IPS-NIHi7 (cell line): ENCODE measurements at regions not wholly inside any gene's neighbourhood (a gene's known extent, or its start where the extent isn't known, plus 50 kb on each side); places are given as distances from the start of the nearest gene placed in this dataset.
"Not testable (repeated sequence)": the region's sequence is repeated elsewhere in the genome, so short reads cannot be mapped to it uniquely, and the experiment has no call there.

Experiments
- DNase-seq: peaks from one replicate; pipeline ENCODE4 v3.0.0; 2012; ENCODE audit warnings: mixed read lengths; ENCODE audit errors: extremely low spot score

DNA sequence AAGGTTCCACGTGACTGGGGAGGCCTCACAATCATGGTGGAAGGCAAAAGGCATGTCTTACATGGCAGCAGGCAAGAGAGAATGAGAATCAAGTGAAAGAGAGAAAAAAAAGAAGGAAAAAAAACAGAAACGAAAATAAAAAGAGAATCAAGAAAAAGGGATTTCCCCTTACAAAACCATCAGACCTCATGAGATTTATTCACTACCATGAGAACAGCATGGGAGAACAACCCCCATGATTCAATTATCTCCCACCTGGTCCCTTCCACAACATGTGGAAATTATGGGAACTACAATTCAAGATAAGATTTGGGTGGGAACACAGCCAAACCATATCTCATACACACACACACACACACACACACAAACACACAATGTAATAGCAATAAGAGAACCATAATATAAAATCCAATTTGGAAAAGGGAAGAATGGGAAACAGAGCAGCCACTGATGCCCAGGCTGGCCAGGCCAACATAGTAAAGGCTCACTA lies 90.6 kb upstream of the C1QTNF7 start:
- DNase-seq, result not testable (repeated sequence)

DNA sequence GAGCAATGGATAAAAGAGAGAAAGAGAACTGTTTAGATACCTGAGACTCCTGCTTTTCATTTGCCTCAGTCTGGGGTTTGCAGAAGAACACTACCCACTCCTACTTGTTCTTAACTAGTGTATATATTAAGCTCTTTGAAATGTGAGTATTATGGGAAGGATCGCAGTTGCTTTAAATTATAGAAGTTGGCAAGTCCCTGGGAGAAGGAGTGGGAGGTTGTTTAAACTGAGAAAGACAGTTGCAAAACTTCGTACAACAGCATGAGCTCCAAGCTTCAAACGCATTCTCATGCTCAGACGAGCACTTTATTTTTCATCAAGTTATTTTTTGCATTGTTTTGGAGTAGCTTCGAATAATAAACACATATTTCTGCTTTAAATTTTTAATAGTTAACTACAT lies 88.1 kb upstream of the C1QTNF7 start:
- no peak for DNase-seq

DNA sequence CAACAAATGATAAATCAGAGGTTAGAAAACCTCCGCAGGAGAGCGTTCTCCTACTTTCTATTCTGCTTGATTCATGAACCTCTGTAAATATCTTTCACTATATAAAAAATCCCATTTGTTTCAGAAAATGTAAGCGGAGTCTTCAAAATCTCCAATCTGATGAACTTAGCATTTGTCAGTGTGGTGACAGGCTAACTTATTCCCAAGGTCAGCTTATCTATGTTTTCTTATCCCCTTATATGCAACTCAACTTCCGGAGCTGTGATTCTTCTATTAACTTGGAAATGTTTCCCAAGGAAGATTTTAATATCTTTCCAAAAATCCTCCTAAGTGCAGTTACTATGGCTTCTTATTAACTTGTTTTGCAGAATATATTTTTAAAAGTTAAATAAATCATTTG lies 87.5 kb upstream of the C1QTNF7 start:
- no peak for DNase-seq

GRCh38 chr4:15340902-15341732 lies 86.7 kb upstream of the C1QTNF7 start:
- no peak for DNase-seq

DNA sequence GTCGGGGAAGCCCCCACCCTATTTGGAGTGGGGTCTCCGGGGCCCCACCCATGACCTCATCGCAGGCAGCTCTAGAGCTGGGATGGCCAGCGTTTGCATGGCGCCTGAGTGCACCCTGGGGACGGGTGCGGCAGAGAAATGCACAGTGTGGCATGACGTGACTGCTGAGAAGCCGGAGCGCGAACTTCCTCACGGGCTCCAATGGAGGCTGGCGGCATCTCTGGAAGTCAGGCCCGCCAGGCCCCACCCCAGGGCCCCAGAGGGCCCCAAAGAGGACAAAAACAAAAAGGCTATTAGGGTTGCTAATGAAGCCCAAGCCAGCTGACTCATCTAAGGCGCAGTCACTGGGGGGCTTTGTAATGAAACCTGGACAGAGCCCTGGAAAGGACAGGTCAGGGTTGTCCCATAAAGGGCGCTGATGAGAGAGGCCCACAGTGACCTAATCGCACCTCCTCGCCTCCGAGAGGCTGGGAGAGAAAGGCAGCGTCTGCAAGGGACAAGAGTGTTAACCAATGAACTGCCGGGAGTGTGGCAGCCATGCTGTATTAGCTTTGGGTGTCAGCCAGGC lies 86.0 kb upstream of the C1QTNF7 start:
- no peak for DNase-seq

DNA sequence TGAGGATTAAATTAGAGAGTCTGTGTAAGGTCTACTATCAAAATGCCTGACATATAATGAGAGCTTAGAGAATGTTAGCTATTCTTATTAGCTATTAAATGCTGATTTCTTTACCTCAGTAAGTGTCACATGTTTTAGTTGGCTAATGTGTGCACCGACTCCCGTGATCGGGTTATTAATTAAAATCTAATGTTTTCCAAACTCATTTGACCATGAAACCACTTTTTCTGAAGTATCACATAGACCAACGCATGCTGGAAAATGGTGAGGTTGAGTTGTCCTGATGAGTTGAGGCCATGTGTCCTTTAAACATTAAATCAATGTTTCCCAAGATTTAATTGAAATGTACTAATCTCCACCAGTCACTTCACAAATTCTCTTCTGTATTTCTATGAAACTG lies 84.8 kb upstream of the C1QTNF7 start:
- no peak for DNase-seq

GRCh38 chr4:15343581-15343980 lies 84.3 kb upstream of the C1QTNF7 start:
- DNase-seq, result no peak

DNA sequence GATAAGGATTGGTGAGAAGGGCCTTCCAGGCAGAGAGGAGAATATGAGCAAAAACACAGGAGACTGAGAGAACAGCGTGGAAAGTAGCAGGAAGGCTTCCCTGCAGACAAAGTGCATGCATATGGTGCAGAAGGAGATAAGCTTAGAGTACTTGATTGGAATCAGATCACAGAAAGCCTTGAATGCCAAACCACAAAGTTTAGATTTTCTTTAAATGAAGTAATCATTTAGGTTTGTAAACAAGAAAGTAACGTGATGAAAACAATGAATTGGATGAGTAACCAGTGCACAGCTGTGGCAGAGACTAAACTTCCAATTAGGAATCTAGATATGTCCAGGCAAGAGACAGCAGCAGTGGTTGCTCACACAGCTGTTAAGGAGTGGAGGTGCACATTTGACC lies 83.8 kb upstream of the C1QTNF7 start:
- DNase-seq, result no peak

- no peak for DNase-seq
Measured at GRCh38 chr4:15345134-15345533, 82.7 kb upstream of the C1QTNF7 start.

DNA sequence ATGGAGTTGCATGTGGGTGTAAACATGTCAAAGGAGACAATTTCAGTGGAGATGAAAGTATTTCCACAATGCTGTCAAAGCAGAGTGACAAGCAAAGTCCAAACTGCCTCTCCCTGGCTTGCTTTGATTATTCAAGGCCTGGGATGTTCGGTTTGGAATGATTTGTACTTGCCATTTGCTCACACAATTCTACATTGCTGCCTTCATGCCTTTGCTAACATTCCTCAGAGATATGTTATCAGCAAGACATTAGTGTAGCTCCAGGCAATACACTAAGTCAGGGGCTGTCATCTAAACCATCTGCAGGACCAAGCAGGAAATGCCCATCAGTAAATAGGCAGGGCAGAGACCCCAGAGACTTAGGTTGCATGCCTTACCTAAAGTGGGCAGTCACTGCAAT lies 79.6 kb upstream of the C1QTNF7 start:
- no peak for DNase-seq

- DNase-seq, result no peak
Measured at GRCh38 chr4:15348695-15349094, 79.1 kb upstream of the C1QTNF7 start.

DNA sequence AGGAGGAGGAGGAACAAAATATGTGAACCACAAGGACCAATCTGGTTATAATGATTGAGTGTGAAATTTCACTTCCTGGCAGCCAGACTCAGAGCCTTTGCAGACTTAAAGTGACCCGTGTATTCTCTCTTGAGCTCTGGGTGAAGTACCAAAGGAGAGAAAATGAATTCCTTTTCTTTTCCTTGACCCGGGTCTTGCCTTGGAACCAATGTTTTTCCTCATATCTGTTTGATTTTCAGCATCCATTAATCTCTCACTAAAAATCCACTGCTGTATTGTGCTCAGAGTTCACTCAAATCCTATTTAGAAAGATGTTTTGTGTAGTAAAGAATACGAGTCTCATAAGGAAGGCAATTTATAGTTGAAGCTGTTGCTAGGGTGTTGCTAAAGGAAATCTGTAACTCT lies 78.3 kb upstream of the C1QTNF7 start:
- DNase-seq, result no peak

DNA sequence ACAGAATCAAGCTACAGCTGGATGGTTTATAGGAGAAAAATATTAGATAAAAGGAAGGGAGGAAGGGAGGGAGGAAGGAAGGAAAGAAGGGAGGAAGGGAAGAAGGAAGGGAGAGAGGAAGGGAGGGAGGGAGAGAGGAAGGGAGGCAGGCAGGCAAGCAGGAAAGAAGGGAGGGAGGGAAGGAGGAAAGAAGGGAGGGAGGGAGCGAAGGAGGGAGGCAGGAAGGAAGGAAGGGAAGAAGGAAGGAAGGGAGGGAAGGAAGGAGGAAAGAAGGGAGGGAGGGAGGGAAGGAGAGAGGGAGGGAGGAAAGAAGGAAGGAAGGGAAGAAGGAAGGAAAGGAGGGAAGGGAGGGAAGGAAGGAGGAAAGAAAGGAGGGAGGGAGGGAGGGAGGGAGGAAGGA lies 77.9 kb upstream of the C1QTNF7 start:
- no peak for DNase-seq

- no peak for DNase-seq
Measured at GRCh38 chr4:15352524-15352923, 75.3 kb upstream of the C1QTNF7 start.

DNA sequence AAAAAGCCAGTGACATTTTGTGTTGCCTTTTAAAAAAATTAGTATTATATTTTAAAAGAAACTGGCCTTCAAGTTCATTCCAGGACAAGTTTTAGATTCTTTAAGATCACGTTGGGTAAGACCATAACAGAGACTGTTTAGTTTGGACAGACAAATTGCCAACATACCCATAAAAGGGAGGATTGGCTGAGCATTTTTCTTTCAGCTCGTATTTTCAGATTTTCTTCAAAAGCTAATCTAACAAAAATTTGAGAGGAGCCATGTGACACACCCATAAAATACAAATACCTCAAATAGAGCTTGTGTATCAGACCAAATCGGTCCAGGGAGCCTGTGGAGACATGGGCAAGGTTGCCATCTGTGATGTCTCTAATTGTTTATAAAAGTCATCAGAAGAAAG lies 74.6 kb upstream of the C1QTNF7 start:
- DNase-seq, result no peak

GRCh38 chr4:15354371-15355297 lies 73.2 kb upstream of the C1QTNF7 start:
- DNase-seq, result no peak

- no peak for DNase-seq
Measured at GRCh38 chr4:15361529-15361928, 66.3 kb upstream of the C1QTNF7 start.

DNA sequence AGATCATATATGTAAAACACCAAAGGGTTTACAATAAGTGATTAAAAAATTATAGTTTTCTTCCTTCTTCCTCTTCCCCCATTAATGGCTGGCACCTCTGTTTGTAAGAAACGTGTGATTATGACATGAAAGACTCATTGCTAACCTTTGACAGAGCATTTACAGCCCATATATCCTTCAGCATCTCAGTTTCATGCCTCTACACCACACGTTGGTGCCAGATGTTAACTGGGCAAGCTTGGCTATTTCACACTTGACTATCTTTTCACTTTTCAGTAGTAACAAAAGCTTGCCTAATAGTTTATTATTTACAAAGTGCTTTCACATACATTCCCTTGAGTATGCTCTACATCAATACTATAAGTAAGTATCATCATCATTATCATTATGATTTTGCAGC lies 65.3 kb upstream of the C1QTNF7 start:
- DNase-seq, result no peak

DNA sequence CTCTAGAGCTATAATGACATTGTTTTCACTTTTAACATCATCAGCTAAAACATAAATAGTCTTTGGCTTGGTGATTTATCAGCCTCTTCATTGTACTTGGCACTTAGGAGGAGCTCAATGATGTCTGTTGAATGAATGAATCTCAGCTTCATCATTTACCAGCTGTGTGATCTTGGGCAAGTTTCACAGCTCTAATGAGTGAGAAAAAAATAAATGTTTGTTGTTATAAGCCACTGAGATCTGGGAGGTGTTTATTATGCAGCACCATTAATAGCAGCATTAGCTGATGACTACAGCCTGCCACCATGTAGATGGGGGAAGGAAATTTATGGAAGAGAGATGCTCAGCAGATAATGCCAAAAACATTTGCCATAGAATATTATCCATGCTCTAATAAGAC lies 63.6 kb upstream of the C1QTNF7 start:
- DNase-seq, result no peak

GRCh38 chr4:15365641-15366040 lies 62.2 kb upstream of the C1QTNF7 start:
- DNase-seq, result no peak

DNA sequence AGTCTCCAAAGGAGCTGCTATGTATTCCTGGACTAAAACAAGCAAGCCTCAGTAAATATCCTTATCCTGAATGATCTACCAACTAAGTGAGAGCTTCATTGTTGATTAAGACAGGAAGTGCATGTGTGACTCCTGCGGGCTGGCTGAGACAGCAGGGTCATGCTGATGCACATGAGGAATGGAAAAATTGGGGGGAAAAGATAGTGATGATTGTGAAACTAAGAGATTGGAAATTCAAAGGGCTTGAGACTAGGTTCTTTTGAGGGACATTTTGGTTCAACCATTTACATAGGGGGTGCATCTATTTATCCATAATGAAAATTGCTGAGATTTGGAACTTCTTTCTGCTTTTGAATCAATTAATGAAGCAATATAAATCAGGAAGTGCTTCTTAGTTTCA lies 61.1 kb upstream of the C1QTNF7 start:
- no peak for DNase-seq

DNA sequence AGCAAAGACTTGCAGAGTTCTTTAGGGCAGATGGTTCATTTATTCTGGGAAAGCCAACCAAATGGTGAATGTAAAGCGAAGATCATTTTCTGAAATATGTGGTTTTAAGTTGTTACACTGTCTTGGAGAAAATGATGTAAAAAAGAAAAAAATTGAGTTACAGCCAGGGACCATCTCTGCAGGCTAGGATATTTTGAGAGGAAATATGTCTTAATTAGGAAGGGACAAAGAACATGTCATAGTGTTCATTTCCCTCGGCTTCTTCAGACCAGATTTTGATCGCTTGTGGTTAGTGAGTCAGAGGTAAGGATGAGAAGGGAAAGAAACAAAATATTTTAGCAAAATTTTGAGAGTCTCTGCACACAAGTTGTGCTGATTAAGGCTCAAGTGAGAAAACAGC lies 59.0 kb upstream of the C1QTNF7 start:
- no peak for DNase-seq
